AG08396 (cell line): ENCODE measurements at regions not wholly inside any gene's neighbourhood (a gene's known extent, or its start where the extent isn't known, plus 50 kb on each side); places are given as distances from the start of the nearest gene placed in this dataset.

ENCODE experiments used
- DNase-seq: peaks from one replicate; pipeline ENCODE4 v3.0.0; 2012; ENCODE audit warnings: low spot score, mixed read lengths

DNA sequence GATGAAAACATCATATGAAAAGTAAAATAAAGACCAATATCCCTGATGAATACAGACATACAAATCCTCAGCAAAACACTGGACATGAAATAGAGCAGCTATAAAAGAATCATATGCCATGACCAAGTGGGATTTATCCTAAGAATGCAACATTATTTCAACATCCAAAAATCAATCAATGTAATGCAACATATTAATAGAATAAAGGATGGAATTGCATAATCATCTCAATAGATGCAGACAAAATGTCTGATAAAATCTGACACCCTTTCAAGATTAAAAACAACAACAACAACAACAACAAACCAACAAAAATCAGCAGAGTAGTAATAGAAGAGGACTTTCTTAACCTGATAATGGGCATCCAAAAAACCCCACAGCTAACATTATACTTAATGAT lies 63.8 kb upstream of the IL1R1 start:
- DNase-seq = no peak

GRCh38 chr2:102080451-102081242 lies 61.9 kb upstream of the IL1R1 start:
- DNase-seq = no peak

- no peak for DNase-seq
Observed at GRCh38 chr2:102081243-102081522, 61.4 kb upstream of the IL1R1 start.

GRCh38 chr2:102081606-102082005 lies 60.9 kb upstream of the IL1R1 start:
- DNase-seq = no peak

DNA sequence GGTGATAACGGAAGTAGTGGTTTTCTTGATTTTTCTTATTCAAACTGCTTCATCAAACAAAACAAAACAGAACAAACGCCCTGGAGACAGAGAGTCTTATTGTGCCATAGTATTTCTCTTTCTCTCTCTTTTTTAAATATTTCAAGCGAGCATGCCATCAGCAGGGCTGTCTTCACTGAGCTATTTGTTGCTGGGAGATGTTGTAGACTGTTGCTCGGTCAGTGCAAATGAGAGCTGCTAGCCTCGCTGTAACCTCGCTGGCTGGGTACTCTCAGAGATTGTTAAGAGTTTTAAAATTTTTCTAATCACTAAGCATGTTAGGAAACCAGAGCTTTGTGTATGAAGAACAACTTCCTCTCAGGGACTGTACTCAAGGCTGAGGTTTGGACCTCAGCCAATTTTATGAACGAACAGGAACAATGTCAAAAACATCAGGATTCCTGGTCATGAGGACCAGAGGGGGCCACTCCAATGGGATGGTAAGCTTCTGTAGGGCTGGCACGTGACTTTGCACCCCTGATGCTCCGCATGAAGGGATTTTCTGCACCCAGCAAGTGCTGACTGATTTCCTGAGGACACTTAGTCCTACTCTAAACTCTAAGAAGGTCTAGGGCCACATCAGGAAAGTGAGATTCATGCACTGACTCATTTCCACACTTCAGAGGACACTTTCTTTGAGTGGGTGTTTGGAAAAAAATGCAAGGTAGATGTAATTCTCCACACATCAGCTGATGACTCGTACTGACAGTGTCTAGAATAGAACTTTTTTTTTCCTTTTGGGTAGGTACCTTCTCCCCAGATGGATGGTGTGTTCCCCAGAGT lies 59.8 kb upstream of the IL1R1 start:
- DNase-seq = peak; percentile 35

- DNase-seq = no peak
Observed at GRCh38 chr2:102083393-102083703, 59.2 kb upstream of the IL1R1 start.

- DNase-seq = no peak
Observed at GRCh38 chr2:102084651-102085050, 57.9 kb upstream of the IL1R1 start.

DNA sequence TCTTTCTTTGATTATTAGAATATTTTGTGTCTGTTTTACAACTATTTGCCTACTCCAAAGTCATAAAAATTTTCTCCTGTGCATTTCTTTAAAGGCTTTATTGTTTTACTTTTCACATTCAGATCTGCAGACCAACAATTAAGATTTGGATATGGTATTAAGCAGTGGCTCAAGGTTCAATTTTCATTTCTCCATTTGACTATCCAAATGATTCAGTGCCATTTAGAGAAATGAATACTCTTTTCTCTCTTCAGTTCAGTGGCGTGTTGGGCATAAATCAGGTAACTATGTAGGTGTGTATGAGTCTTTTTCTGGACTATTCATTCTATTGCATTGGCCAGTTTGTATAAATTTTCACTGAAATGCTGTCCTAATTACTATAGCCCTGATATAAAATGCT lies 57.3 kb upstream of the IL1R1 start:
- no peak for DNase-seq

DNA sequence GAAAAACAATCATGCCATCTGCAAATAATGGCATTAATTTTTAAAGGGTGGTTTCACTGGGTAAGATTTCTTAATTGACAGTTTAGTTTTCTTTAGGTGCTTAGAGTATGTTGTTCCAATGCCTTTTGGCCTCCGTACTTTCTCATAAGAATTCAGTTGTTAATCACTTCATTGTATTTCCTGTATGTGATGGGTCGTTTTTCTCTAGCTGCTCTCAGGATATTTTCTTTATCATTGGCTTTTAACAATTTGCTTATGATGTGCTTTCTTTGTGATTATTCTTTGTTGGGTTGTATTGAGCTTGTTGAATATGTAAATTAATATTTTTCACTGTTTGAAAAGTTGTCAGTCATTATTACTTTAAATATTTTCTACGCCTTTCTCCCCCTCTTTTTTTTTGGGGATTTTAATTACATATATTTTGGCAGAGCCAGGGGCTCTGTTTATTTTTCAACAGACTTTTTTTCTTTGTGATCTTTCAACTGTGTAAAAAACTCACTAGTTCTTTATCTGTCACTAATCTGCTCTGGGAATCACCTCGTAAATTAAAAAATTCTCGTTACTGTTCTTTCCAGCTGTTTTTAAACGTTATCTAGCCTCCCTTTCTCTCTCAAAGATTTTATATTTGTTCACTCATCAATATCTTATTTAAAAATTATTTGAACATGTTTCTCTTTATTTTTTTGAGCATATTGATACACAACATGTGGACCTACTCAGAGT lies 56.2 kb upstream of the IL1R1 start:
- DNase-seq = no peak

GRCh38 chr2:102091121-102091520 lies 51.4 kb upstream of the IL1R1 start:
- DNase-seq = no peak

GRCh38 chr2:102091908-102092307 lies 50.6 kb upstream of the IL1R1 start:
- DNase-seq = no peak

DNA sequence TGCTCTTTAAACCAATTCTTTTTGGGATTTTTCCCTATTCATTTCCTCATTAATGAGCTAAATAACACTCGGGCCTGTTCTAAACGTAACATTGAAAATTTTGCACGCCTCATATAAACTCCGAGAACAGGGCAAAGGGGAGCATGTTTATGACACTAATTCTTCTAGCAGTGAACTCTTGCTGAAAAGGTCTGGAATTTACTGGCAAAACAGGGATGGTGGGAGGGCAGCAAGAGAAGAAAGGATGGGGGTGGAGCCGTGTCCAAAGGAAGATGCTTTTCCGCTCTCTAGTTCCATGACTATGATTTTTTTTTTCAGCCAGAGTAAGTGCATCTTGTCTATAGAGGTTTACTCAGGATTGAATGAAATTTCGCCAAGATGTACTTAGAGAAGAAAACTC lies 50.0 kb upstream of the IL1R1 start:
- no peak for DNase-seq
